Muscle layer of duodenum (tissue), 2 donors: ENCODE measurements at regions not wholly inside any gene's neighbourhood (a gene's known extent, or its start where the extent isn't known, plus 50 kb on each side); places are given as distances from the start of the nearest gene placed in this dataset.

Source experiments
- H3K27ac ChIP-seq: one replicate; pipeline ENCODE4 v1.7.0; 2013; ENCODE audit warnings: mild to moderate bottlenecking, low read length
- H3K27me3 ChIP-seq: one replicate; pipeline ENCODE4 v1.7.0; 2013; ENCODE audit warnings: low read depth, mild to moderate bottlenecking, control low read depth, low read length
- H3K36me3 ChIP-seq, 2 donors: one replicate each; pipeline ENCODE4 v1.7.0; 2013; ENCODE audit warnings: low read length in 2 of 2, control low read depth in 1 of 2, mild to moderate bottlenecking in 1 of 2; ENCODE audit not compliant: insufficient read depth in 2 of 2, control insufficient read depth in 1 of 2
- H3K4me1 ChIP-seq, 2 donors: one replicate each; pipeline ENCODE4 v1.7.0; 2013; ENCODE audit warnings: low read length in 2 of 2, mild to moderate bottlenecking in 2 of 2, control low read depth in 1 of 2, moderate library complexity in 1 of 2; ENCODE audit not compliant: insufficient read depth in 2 of 2, control insufficient read depth in 1 of 2
- H3K4me3 ChIP-seq, 2 donors: one replicate each; pipeline ENCODE4 v1.7.0; 2013; ENCODE audit warnings: low read length in 2 of 2, low read depth in 1 of 2, mild to moderate bottlenecking in 1 of 2
- H3K9me3 ChIP-seq, 2 donors: one replicate each; pipeline ENCODE4 v1.7.0; 2013; ENCODE audit warnings: low read length in 2 of 2, control low read depth in 1 of 2, mild to moderate bottlenecking in 1 of 2; ENCODE audit not compliant: control insufficient read depth in 1 of 2
- donor health status: healthy.

GRCh38 chr20:60339738-60340137, 381.5 kb downstream of the CDH26 start:
- Histone ChIP-seq H3K4me3 (no peak overlapping the region), H3K27me3 (no peaks in the 10 kb centered on the region), H3K36me3 (no peaks in the 10 kb centered on the region), H3K4me1 (no peaks in the 10 kb centered on the region), H3K9me3 (no peaks in the 10 kb centered on the region), H3K27ac (no peak overlapping the region)

GRCh38 chr20:60340232-60340631, 382.0 kb downstream of the CDH26 start:
- Histone ChIP-seq H3K9me3 (no peaks in the 10 kb centered on the region), H3K27ac (no peak overlapping the region), H3K4me1 (no peaks in the 10 kb centered on the region), H3K36me3 (no peaks in the 10 kb centered on the region), H3K4me3 (no peak overlapping the region), H3K27me3 (no peaks in the 10 kb centered on the region)

- Histone ChIP-seq H3K4me1 (no peaks in the 10 kb centered on the region), H3K36me3 (no peaks in the 10 kb centered on the region), H3K9me3 (no peaks in the 10 kb centered on the region), H3K27ac (no peak overlapping the region), H3K27me3 (no peaks in the 10 kb centered on the region), H3K4me3 (no peak overlapping the region)
Observed at GRCh38 chr20:60341062-60341461, 382.8 kb downstream of the CDH26 start.

- Histone ChIP-seq H3K27me3 (no peaks in the 10 kb centered on the region), H3K27ac (no peak overlapping the region), H3K9me3 (no peaks in the 10 kb centered on the region), H3K36me3 (no peaks in the 10 kb centered on the region), H3K4me3 (no peak overlapping the region), H3K4me1 (no peaks in the 10 kb centered on the region)
Observed at GRCh38 chr20:60345106-60345505, 386.9 kb downstream of the CDH26 start.

- H3K4me1 ChIP-seq = no peaks in the 10 kb centered on the region
- H3K27ac ChIP-seq = no peak overlapping the region
- no peaks in the 10 kb centered on the region for H3K36me3 ChIP-seq
- H3K27me3 ChIP-seq = no peaks in the 10 kb centered on the region
- no peaks in the 10 kb centered on the region for H3K9me3 ChIP-seq
- H3K4me3 ChIP-seq = no peak overlapping the region
Observed at GRCh38 chr20:60349418-60349817, 391.2 kb downstream of the CDH26 start.

- Histone ChIP-seq H3K9me3 (no peaks in the 10 kb centered on the region), H3K27me3 (no peaks in the 10 kb centered on the region), H3K4me3 (no peak overlapping the region), H3K27ac (no peak overlapping the region), H3K4me1 (no peaks in the 10 kb centered on the region), H3K36me3 (no peaks in the 10 kb centered on the region)
Observed at GRCh38 chr20:60352017-60352416, 393.8 kb downstream of the CDH26 start.

- H3K4me1 ChIP-seq = no peaks in the 10 kb centered on the region
- no peaks in the 10 kb centered on the region for H3K9me3 ChIP-seq
- no peak overlapping the region for H3K27ac ChIP-seq
- no peaks in the 10 kb centered on the region for H3K27me3 ChIP-seq
- H3K36me3 ChIP-seq = no peaks in the 10 kb centered on the region
- H3K4me3 ChIP-seq = no peak overlapping the region
Observed at GRCh38 chr20:60352596-60352995, 394.4 kb downstream of the CDH26 start.

GRCh38 chr20:60354024-60354580, 395.9 kb downstream of the CDH26 start:
- H3K4me1 ChIP-seq = no peaks in the 10 kb centered on the region
- no peak overlapping the region for H3K27ac ChIP-seq
- no peaks in the 10 kb centered on the region for H3K27me3 ChIP-seq
- H3K9me3 ChIP-seq = no peaks in the 10 kb centered on the region
- no peaks in the 10 kb centered on the region for H3K36me3 ChIP-seq
- H3K4me3 ChIP-seq = no peak overlapping the region

GRCh38 chr20:60358101-60358500, 399.9 kb downstream of the CDH26 start:
- Histone ChIP-seq H3K4me3 (no peak overlapping the region), H3K4me1 (no peaks in the 10 kb centered on the region), H3K9me3 (no peaks in the 10 kb centered on the region), H3K27me3 (no peaks in the 10 kb centered on the region), H3K36me3 (no peaks in the 10 kb centered on the region), H3K27ac (no peak overlapping the region)

- no peaks in the 10 kb centered on the region for H3K9me3 ChIP-seq
- no peaks in the 10 kb centered on the region for H3K27me3 ChIP-seq
- H3K4me3 ChIP-seq = no peak overlapping the region
- no peak overlapping the region for H3K27ac ChIP-seq
- H3K36me3 ChIP-seq = no peaks in the 10 kb centered on the region
- H3K4me1 ChIP-seq = no peaks in the 10 kb centered on the region
Observed at GRCh38 chr20:60359010-60359409, 400.8 kb downstream of the CDH26 start.

- Histone ChIP-seq H3K4me1 (no peaks in the 10 kb centered on the region), H3K27me3 (no peaks in the 10 kb centered on the region), H3K9me3 (no peaks in the 10 kb centered on the region), H3K27ac (no peak overlapping the region), H3K36me3 (no peaks in the 10 kb centered on the region), H3K4me3 (no peak overlapping the region)
Observed at GRCh38 chr20:60361761-60362395, 403.7 kb downstream of the CDH26 start.

GRCh38 chr20:60362531-60362930, 404.3 kb downstream of the CDH26 start:
- H3K36me3 ChIP-seq = no peaks in the 10 kb centered on the region
- no peak overlapping the region for H3K4me3 ChIP-seq
- no peaks in the 10 kb centered on the region for H3K4me1 ChIP-seq
- H3K27me3 ChIP-seq = no peaks in the 10 kb centered on the region
- no peak overlapping the region for H3K27ac ChIP-seq
- no peaks in the 10 kb centered on the region for H3K9me3 ChIP-seq
